GM23338 (cell line): ENCODE measurements at regions not wholly inside any gene's neighbourhood (a gene's known extent, or its start where the extent isn't known, plus 50 kb on each side); places are given as distances from the start of the nearest gene placed in this dataset.

Source experiments
- ATAC-seq: fragments of 200-7000 bp; cut with Tn5 transposase; 3 replicates; pipeline ENCODE4 v1.9.1; 2020
- DNase-seq: peaks from one replicate; pipeline ENCODE4 v3.0.0-alpha.2; 2015; ENCODE audit warnings: low spot score
- H2AFZ ChIP-seq: fragments of 200-600 bp; sonication (generic); 2 replicates; pipeline ENCODE4 v1.8.0; 2016; ENCODE audit warnings: antibody characterized with exemption, mild to moderate bottlenecking, moderate library complexity
- H3F3A ChIP-seq: fragments of 200-600 bp; sonication (generic); replicated peaks from 2 replicates; pipeline ENCODE4 v1.8.0; 2017; ENCODE audit warnings: antibody characterized with exemption, mixed run types, low read depth
- H3K27ac ChIP-seq: fragments of 200-600 bp; sonication (generic); 2 replicates; pipeline ENCODE4 v1.6.1; 2016; ENCODE audit warnings: low read depth
- H3K27me3 ChIP-seq: fragments of 200-600 bp; sonication (generic); 2 replicates; pipeline ENCODE4 v1.8.0; 2016; ENCODE audit warnings: mild to moderate bottlenecking, mixed run types, moderate library complexity; ENCODE audit not compliant: insufficient read depth
- H3K36me3 ChIP-seq: fragments of 200-600 bp; sonication (generic); 2 replicates; pipeline ENCODE4 v1.8.0; 2016; ENCODE audit warnings: mild to moderate bottlenecking; ENCODE audit not compliant: insufficient read depth
- H3K4me1 ChIP-seq: fragments of 200-600 bp; sonication (generic); 2 replicates; pipeline ENCODE4 v1.8.0; 2016; ENCODE audit warnings: mild to moderate bottlenecking, moderate library complexity; ENCODE audit not compliant: insufficient read depth
- H3K4me2 ChIP-seq: fragments of 200-600 bp; sonication (generic); 2 replicates; pipeline ENCODE4 v1.7.1; 2017; ENCODE audit warnings: mixed run types
- H3K4me3 ChIP-seq: fragments of 200-600 bp; sonication (generic); 2 replicates; pipeline ENCODE4 v1.6.1; 2016; ENCODE audit warnings: mixed run types
- H3K79me2 ChIP-seq: fragments of 200-600 bp; sonication (generic); replicated peaks from 2 replicates; pipeline ENCODE4 v1.8.0; 2017; ENCODE audit warnings: mild to moderate bottlenecking; ENCODE audit not compliant: insufficient read depth
- H3K9me2 ChIP-seq: fragments of 200-600 bp; sonication (generic); 2 replicates; pipeline ENCODE4 v1.8.0; 2017; ENCODE audit not compliant: insufficient read depth
- H4K20me1 ChIP-seq: fragments of 200-600 bp; sonication (generic); replicated peaks from 2 replicates; pipeline ENCODE4 v1.8.0; 2017; ENCODE audit warnings: mild to moderate bottlenecking; ENCODE audit not compliant: insufficient read depth
- H3K27ac Mint-ChIP-seq: 2 replicates; pipeline ENCODE4 v1.8.0; 2020; ENCODE audit warnings: inconsistent platforms, mild to moderate bottlenecking, moderate library complexity, mixed read lengths
- H3K27me3 Mint-ChIP-seq: 3 replicates; pipeline ENCODE4 v1.8.0; 2022; ENCODE audit warnings: low read depth, mild to moderate bottlenecking, moderate library complexity, mixed read lengths, inconsistent platforms; ENCODE audit not compliant: insufficient read depth, poor library complexity
- H3K36me3 Mint-ChIP-seq: 3 replicates; pipeline ENCODE4 v1.8.0; 2021; ENCODE audit warnings: low read depth, mild to moderate bottlenecking, inconsistent platforms, moderate library complexity, mixed read lengths
- H3K4me1 Mint-ChIP-seq: 3 replicates; pipeline ENCODE4 v1.8.0; 2020; ENCODE audit warnings: mild to moderate bottlenecking, inconsistent platforms, mixed read lengths
- H3K4me3 Mint-ChIP-seq: 3 replicates; pipeline ENCODE4 v1.8.0; 2021; ENCODE audit warnings: moderate library complexity, mild to moderate bottlenecking, inconsistent platforms, mixed read lengths
- H3K9me3 Mint-ChIP-seq: 3 replicates; pipeline ENCODE4 v1.8.0; 2020; ENCODE audit warnings: moderate library complexity, mild to moderate bottlenecking, inconsistent platforms, mixed read lengths
- CREB1 ChIP-seq: fragments of 250-450 bp; sonication (Bioruptor Pico); IDR thresholded peaks from 2 replicates; pipeline ENCODE4 v1.5.0; 2020; ENCODE audit warnings: low read depth, mild to moderate bottlenecking, moderate library complexity
- EZH2 ChIP-seq: fragments of 200-600 bp; sonication (generic); IDR thresholded peaks from one replicate; pipeline ENCODE4 v1.8.0; 2017; ENCODE audit warnings: antibody characterized with exemption, mild to moderate bottlenecking, low read depth; ENCODE audit not compliant: unreplicated experiment
- EZH2phosphoT487 ChIP-seq: fragments of 200-600 bp; sonication (generic); IDR thresholded peaks from one replicate; pipeline ENCODE4 v1.8.1; 2018; ENCODE audit warnings: antibody characterized with exemption; ENCODE audit not compliant: unreplicated experiment
- JUNB ChIP-seq: IDR thresholded peaks from one replicate; pipeline ENCODE4 v1.6.1; 2016; ENCODE audit warnings: antibody characterized with exemption; ENCODE audit not compliant: unreplicated experiment
- POLR2AphosphoS5 ChIP-seq: IDR thresholded peaks from 2 replicates; pipeline ENCODE4 v1.6.1; 2016; ENCODE audit warnings: antibody characterized with exemption, low read depth
- ZNF331 ChIP-seq: fragments of 250-450 bp; sonication (Bioruptor Pico); IDR thresholded peaks from 2 replicates; pipeline ENCODE4 v1.5.0; 2020; ENCODE audit warnings: low read depth, mild to moderate bottlenecking, moderate library complexity
- TF ChIP-seq, protein P1 (sequence below): IDR thresholded peaks from 2 replicates; pipeline ENCODE4 v1.6.1; 2016; ENCODE audit warnings: antibody characterized with exemption
- TF ChIP-seq, protein P2 (sequence below), 2 experiments: fragments of 200-600 bp in 1 of 2; sonication (generic) in 1 of 2; conservative IDR thresholded peaks; 2 replicates each; pipeline versions ENCODE4 v1.5.1 to v1.6.1; 2016 to 2017; ENCODE audit warnings: antibody characterized with exemption in 2 of 2, low read depth in 2 of 2, mild to moderate bottlenecking in 2 of 2, moderate library complexity in 1 of 2
- TF ChIP-seq, protein P3 (sequence below): fragments of 250-450 bp; sonication (Bioruptor Pico); IDR thresholded peaks from 2 replicates; pipeline ENCODE4 v1.5.0; 2020; ENCODE audit warnings: mild to moderate bottlenecking, moderate library complexity

DNA sequence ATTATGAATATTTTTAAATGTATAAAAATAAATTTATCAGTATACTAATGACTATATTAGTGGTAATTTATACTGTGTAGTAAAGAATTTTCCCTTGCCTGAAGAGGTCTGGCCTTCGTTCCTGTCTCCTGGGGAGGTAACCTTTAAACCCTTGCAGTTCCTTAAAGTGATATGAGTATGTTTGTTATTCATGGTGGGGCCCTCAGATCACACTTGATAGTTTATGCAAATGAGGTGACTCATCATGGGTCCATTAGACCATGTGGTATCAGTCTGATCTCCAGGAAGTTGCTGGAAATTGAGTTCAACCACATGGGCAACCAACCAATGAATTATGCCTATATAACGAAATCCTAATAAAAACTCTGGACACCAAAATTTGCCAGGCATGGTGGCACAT is 904.1 kb downstream of the RPA4 start (continued):
- TF ChIP-seq EZH2: no peak
- TF ChIP-seq EZH2phosphoT487: no peak
- TF ChIP-seq, protein P1, sequence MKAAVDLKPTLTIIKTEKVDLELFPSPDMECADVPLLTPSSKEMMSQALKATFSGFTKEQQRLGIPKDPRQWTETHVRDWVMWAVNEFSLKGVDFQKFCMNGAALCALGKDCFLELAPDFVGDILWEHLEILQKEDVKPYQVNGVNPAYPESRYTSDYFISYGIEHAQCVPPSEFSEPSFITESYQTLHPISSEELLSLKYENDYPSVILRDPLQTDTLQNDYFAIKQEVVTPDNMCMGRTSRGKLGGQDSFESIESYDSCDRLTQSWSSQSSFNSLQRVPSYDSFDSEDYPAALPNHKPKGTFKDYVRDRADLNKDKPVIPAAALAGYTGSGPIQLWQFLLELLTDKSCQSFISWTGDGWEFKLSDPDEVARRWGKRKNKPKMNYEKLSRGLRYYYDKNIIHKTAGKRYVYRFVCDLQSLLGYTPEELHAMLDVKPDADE: no peak
- TF ChIP-seq, protein P2, sequence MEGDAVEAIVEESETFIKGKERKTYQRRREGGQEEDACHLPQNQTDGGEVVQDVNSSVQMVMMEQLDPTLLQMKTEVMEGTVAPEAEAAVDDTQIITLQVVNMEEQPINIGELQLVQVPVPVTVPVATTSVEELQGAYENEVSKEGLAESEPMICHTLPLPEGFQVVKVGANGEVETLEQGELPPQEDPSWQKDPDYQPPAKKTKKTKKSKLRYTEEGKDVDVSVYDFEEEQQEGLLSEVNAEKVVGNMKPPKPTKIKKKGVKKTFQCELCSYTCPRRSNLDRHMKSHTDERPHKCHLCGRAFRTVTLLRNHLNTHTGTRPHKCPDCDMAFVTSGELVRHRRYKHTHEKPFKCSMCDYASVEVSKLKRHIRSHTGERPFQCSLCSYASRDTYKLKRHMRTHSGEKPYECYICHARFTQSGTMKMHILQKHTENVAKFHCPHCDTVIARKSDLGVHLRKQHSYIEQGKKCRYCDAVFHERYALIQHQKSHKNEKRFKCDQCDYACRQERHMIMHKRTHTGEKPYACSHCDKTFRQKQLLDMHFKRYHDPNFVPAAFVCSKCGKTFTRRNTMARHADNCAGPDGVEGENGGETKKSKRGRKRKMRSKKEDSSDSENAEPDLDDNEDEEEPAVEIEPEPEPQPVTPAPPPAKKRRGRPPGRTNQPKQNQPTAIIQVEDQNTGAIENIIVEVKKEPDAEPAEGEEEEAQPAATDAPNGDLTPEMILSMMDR (conservative IDR thresholded peaks at IDR 0.05; ENCODE audit: low read depth in 2 of 2): no peak
- TF ChIP-seq POLR2AphosphoS5: no peak

DNA sequence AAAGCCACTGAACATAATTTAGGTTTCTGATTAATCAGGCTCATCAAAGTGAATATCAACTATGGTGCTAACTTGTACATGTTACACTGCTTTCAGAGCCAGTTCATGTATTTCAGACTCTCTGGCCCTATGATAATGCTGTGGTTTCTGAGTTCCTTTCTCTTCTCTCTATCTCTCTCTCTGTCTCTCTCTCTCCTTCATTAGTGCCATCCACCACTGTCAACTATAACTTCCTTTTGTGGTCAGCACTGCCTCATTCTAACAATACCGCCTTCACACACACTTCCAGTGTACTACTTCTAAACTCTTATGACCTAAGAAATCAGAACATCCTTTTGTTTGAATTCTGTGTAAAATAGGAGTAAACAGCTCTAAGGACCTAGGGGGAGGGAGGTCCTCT is 907.1 kb downstream of the RPA4 start:
- Histone ChIP-seq H3K4me3 (no peak overlapping the region), H3K4me1 (no peaks in the 10 kb centered on the region), H3K9me2 (no peaks in the 10 kb centered on the region), H3K27me3 (no peaks in the 10 kb centered on the region), H4K20me1 (no peaks in the 10 kb centered on the region), H2AFZ (no peak overlapping the region), H3K27ac (no peak overlapping the region), H3F3A (no peaks in the 10 kb centered on the region), H3K36me3 (no peaks in the 10 kb centered on the region), H3K79me2 (no peaks in the 10 kb centered on the region), H3K4me2 (no peak overlapping the region)
- no peak for DNase-seq
- ATAC-seq: no peak
- Mint-ChIP-seq H3K27me3 (no peaks in the 10 kb centered on the region), H3K27ac (no peak overlapping the region), H3K36me3 (no peaks in the 10 kb centered on the region), H3K4me1 (peaks cover 2% of the 10 kb centered on the region; the same call in 1 of the 3 replicates), H3K4me3 (no peak overlapping the region), H3K9me3 (no peaks in the 10 kb centered on the region)
- no peak for TF ChIP-seq EZH2
- no peak for TF ChIP-seq JUNB
- TF ChIP-seq, protein P3, sequence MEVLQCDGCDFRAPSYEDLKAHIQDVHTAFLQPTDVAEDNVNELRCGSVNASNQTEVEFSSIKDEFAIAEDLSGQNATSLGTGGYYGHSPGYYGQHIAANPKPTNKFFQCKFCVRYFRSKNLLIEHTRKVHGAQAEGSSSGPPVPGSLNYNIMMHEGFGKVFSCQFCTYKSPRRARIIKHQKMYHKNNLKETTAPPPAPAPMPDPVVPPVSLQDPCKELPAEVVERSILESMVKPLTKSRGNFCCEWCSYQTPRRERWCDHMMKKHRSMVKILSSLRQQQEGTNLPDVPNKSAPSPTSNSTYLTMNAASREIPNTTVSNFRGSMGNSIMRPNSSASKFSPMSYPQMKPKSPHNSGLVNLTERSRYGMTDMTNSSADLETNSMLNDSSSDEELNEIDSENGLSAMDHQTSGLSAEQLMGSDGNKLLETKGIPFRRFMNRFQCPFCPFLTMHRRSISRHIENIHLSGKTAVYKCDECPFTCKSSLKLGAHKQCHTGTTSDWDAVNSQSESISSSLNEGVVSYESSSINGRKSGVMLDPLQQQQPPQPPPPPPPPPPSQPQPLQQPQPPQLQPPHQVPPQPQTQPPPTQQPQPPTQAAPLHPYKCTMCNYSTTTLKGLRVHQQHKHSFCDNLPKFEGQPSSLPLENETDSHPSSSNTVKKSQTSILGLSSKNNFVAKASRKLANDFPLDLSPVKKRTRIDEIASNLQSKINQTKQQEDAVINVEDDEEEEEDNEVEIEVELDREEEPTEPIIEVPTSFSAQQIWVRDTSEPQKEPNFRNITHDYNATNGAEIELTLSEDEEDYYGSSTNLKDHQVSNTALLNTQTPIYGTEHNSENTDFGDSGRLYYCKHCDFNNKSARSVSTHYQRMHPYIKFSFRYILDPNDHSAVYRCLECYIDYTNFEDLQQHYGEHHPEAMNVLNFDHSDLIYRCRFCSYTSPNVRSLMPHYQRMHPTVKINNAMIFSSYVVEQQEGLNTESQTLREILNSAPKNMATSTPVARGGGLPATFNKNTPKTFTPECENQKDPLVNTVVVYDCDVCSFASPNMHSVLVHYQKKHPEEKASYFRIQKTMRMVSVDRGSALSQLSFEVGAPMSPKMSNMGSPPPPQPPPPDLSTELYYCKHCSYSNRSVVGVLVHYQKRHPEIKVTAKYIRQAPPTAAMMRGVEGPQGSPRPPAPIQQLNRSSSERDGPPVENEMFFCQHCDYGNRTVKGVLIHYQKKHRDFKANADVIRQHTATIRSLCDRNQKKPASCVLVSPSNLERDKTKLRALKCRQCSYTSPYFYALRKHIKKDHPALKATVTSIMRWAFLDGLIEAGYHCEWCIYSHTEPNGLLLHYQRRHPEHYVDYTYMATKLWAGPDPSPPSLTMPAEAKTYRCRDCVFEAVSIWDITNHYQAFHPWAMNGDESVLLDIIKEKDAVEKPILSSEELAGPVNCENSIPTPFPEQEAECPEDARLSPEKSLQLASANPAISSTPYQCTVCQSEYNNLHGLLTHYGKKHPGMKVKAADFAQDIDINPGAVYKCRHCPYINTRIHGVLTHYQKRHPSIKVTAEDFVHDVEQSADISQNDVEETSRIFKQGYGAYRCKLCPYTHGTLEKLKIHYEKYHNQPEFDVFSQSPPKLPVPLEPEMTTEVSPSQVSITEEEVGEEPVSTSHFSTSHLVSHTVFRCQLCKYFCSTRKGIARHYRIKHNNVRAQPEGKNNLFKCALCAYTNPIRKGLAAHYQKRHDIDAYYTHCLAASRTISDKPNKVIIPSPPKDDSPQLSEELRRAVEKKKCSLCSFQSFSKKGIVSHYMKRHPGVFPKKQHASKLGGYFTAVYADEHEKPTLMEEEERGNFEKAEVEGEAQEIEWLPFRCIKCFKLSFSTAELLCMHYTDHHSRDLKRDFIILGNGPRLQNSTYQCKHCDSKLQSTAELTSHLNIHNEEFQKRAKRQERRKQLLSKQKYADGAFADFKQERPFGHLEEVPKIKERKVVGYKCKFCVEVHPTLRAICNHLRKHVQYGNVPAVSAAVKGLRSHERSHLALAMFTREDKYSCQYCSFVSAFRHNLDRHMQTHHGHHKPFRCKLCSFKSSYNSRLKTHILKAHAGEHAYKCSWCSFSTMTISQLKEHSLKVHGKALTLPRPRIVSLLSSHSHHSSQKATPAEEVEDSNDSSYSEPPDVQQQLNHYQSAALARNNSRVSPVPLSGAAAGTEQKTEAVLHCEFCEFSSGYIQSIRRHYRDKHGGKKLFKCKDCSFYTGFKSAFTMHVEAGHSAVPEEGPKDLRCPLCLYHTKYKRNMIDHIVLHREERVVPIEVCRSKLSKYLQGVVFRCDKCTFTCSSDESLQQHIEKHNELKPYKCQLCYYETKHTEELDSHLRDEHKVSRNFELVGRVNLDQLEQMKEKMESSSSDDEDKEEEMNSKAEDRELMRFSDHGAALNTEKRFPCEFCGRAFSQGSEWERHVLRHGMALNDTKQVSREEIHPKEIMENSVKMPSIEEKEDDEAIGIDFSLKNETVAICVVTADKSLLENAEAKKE: no peak
- TF ChIP-seq CREB1 (CRISPR knock-in tag): no peak
- TF ChIP-seq, protein P1: no peak
- no peak for TF ChIP-seq ZNF331
- TF ChIP-seq, protein P2 (conservative IDR thresholded peaks at IDR 0.05; ENCODE audit: low read depth in 2 of 2): no peak
